Loucy (cell line): ENCODE measurements at regions not wholly inside any gene's neighbourhood (a gene's known extent, or its start where the extent isn't known, plus 50 kb on each side); places are given as distances from the start of the nearest gene placed in this dataset.

Experiments used
- CTCF ChIP-seq: fragments of 200-600 bp; sonication (generic); conservative IDR thresholded peaks from 2 replicates; pipeline ENCODE4 v1.5.1; 2014; ENCODE audit warnings: mild to moderate bottlenecking, antibody characterized with exemption, low read length
- EZH2phosphoT487 ChIP-seq: fragments of 200-600 bp; IDR thresholded peaks from 2 replicates; pipeline ENCODE4 v1.6.1; 2018; ENCODE audit warnings: antibody characterized with exemption, mild to moderate bottlenecking, moderate library complexity, borderline replicate concordance

GRCh38 chr3:117356091-117356705 lies 646.6 kb downstream of the TUSC7 start:
- TF ChIP-seq CTCF (no peak), EZH2phosphoT487 (no peak)
